ENCODE measurements at regions not wholly inside any gene's neighbourhood (a gene's known extent, or its start where the extent isn't known, plus 50 kb on each side); places are given as distances from the start of the nearest gene placed in this dataset.

DNA sequence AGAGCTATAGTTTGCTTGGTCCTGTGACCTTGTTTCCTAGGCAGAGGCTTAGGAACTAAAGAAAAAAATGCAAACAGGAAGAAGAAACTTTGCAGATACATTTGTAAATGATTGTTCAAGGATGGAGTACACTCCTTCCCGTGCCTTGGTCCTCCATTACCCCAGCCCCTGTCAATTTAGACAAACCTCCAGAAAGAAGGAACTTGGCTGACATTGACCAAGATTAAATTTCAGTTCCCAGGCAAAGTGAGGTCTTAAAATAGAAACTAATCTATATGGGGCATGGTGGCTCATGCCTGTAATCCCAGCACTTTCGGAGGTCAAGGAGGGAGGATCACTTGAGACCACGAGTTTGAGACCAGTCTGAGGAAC is 179.9 kb upstream of the FN1 start:
- peaks cover 17% of the 10 kb centered on the region for H3K27me3 Mint-ChIP-seq
- DNase-seq, result no peak
- H3K9me3 Mint-ChIP-seq, result no peaks in the 10 kb centered on the region
- CTCF ChIA-PET, result no interaction called here
- no peaks in the 10 kb centered on the region for H3K36me3 Mint-ChIP-seq
- no peak overlapping the region for H3K27ac Mint-ChIP-seq
- no peak overlapping the region for H3K4me3 Mint-ChIP-seq
- H3K4me1 Mint-ChIP-seq, result peaks cover 6% of the 10 kb centered on the region

DNA sequence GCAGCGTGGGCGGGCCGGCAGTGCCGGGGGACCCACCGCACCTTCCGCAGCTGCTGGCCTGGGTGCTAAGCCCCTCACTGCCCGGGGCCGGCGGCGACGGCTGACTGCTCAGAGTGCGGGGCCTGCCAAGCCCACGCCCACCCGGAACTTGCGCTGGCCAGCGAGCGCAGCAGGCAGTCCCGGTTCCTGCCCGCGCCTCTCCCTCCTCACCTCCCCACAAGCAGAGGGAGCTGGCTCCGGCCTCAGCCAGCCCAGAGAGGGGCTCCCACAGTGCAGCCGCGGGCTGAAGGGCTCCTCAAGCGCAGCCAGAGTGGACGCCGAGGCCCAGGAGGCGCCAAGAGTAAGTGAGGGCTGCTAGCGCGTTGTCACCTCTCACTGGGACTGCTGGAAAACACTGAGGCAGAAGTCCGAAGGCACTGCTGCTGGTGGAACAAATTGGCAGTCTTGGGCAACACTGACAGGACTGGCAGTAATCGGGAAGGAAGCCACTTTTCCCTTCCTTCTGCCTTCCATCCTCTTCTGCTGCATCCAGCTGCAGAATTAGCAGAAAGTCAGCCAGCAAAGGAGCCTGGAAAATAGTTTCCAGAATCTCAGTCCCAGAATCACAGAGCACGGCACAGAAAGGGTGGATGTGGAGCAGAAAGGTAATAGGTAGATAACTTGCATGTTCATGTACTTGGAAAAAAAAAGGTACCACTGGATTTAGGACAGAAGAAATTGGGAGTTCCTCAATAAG is 179.4 kb upstream of the FN1 start:
- H3K9me3 Mint-ChIP-seq, result no peaks in the 10 kb centered on the region
- H3K4me3 Mint-ChIP-seq, result no peak overlapping the region
- H3K27me3 Mint-ChIP-seq, result peaks cover 11% of the 10 kb centered on the region
- H3K27ac Mint-ChIP-seq, result no peak overlapping the region
- CTCF ChIA-PET, result no interaction called here
- no peak for DNase-seq
- H3K36me3 Mint-ChIP-seq, result no peaks in the 10 kb centered on the region
- peaks cover 6% of the 10 kb centered on the region for H3K4me1 Mint-ChIP-seq

DNA sequence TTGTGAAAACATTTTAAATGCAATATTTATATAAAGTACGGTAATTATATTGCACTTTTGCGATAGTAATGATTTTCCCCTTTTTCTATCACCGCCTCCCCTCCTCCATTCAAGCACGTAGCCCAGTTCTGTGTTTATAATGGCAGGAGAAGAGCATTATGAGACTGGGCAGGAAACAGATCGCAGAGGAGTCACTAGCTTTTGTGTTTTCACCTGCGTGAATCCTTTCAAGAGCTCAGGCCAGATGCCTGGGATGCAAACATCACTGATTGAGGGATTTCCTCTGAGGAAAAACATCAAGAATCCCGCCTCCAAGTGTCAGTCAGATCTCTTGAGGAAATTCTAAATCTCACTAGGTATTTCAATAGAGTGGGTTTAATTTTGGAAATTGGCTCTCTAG is 178.4 kb upstream of the FN1 start:
- H3K4me1 Mint-ChIP-seq, result peaks cover under 1% of the 10 kb centered on the region
- CTCF ChIA-PET, result no interaction called here
- no peaks in the 10 kb centered on the region for H3K9me3 Mint-ChIP-seq
- no peak overlapping the region for H3K27ac Mint-ChIP-seq
- DNase-seq, result no peak
- no peak overlapping the region for H3K4me3 Mint-ChIP-seq
- H3K36me3 Mint-ChIP-seq, result no peaks in the 10 kb centered on the region
- peaks cover 4% of the 10 kb centered on the region for H3K27me3 Mint-ChIP-seq

DNA sequence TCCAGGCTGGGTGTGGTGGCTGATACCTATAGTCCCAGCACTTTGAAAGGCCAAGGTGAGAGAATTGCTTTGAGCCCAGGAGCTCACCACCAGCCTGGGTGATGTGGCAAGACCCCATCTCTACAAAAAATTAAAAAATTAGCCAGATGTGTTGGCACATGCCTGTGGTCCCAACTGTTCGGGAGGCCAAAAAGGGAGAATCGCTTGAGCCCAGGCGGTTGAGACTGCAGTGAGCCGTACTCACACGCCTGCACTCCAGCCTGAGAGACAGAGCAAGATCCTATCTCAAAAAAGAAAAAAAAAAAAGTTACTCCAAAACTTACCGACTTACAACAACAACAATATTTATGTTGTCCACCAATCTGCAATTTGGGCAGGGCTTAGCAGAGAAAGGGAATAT is 178.0 kb upstream of the FN1 start:
- peaks cover under 1% of the 10 kb centered on the region for H3K27me3 Mint-ChIP-seq
- H3K36me3 Mint-ChIP-seq, result no peaks in the 10 kb centered on the region

GRCh38 chr2:215613280-215613679 is 177.4 kb upstream of the FN1 start:
- Mint-ChIP-seq H3K4me3 (no peak overlapping the region), H3K27me3 (no peaks in the 10 kb centered on the region), H3K4me1 (no peaks in the 10 kb centered on the region), H3K36me3 (no peaks in the 10 kb centered on the region), H3K27ac (no peak overlapping the region), H3K9me3 (no peaks in the 10 kb centered on the region)
- no peak for DNase-seq
- CTCF ChIA-PET, result interaction anchor here (0.5 kb wide), 1 partner anchor 1544 kb away, joined by 4 read pairs; no protein-coding TSS in a partner anchor

More for the DNA sequence above, 178.0 kb upstream of the FN1 start:
- no peaks in the 10 kb centered on the region for H3K9me3 Mint-ChIP-seq
- H3K4me1 Mint-ChIP-seq, result no peaks in the 10 kb centered on the region
- no peak overlapping the region for H3K4me3 Mint-ChIP-seq
- no peak for DNase-seq
- no peak overlapping the region for H3K27ac Mint-ChIP-seq
- CTCF ChIA-PET, result interaction anchor here (0.5 kb wide), 1 partner anchor 1545 kb away, joined by 4 read pairs; no protein-coding TSS in a partner anchor

GRCh38 chr2:215612786-215613185 is 176.9 kb upstream of the FN1 start:
- no peak for DNase-seq
- CTCF ChIA-PET, result no interaction called here

DNA sequence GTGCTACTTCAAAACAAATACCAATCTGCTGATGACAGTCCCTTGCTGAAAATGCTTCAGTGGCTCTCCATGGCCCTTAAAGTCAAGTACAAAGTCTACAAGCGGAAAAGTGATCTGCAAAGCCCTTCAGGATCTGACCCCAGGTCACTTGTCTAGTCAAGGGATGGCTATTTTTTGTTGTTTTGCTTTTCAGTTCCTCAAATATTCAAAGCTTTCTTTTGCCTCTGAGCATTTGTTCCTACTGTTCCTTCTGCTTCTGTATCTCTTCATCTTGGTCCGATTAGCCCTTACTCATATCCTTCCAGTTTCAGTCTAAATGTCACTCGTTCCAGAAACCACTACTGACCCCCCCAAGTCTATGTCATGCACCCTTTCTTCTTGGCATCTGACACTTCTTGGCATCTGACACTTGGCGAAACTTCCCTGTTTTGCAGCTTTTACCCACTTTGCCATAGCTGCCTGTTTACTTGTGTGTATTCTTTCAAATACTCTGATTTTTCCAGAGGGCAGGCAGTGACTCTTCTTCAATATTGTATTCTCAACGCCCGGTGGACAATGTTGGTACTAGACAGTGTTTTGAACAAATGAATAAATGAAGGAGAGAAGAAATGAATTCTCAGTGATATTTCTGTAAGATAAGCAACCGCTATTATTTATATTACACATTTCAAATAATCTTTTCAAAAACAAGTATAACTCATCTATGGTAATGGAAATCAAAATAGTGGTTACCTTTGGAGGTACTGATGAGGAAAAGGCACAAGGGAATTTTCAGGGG is 175.9 kb upstream of the FN1 start:
- Mint-ChIP-seq H3K36me3 (no peaks in the 10 kb centered on the region), H3K4me3 (no peak overlapping the region), H3K4me1 (no peaks in the 10 kb centered on the region), H3K9me3 (no peaks in the 10 kb centered on the region), H3K27ac (no peak overlapping the region), H3K27me3 (no peaks in the 10 kb centered on the region)
- no peak for DNase-seq
- CTCF ChIA-PET, result no interaction called here

More at GRCh38 chr2:215612786-215613185, 176.9 kb upstream of the FN1 start:
- Mint-ChIP-seq H3K4me3 (no peak overlapping the region), H3K27ac (no peak overlapping the region), H3K27me3 (no peaks in the 10 kb centered on the region), H3K4me1 (no peaks in the 10 kb centered on the region), H3K9me3 (no peaks in the 10 kb centered on the region), H3K36me3 (no peaks in the 10 kb centered on the region)

DNA sequence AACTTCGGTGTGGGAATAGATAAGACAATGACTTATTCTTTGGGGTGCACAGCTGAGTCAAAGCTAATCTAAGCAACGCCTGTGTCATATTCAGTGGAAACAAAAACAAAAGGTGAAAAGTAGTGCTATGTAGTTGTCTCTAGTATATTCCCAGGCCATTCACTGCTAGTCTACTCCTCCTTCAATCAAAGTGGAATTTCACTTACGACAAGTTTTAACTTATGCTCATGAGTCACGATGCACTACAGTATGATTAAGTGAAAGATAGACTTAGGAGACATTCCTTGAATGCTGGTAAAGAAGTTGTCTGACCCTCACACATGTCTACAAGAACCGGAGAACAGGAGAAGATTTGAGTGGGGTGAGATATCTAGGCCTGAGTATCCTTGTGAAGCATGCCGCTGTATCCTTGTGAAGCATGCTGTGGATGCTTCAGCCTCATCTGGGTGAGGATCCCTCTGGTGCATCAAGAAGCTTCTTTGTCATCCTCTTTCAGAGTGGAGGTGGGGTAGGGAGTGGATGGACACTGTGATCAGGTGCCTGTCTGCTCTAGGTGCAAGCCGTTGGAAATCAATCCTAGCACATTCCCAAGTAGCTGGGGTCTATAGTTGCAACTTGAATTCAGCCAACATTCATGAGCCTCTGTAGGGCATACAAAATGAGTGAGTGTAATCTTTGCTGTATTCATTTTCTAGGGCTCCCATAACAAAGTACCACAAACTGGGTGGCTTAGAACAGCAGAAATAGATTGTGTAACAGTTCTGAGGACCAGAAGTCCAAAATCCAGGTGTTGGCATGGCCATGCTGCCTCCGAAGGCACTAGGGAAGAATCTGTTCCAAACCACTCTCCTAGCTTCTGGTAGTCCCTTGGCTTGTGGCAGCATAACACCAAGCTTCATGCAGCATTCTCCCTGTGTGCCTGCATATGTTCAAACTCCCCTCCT is 173.5 kb upstream of the FN1 start:
- no peak overlapping the region for H3K4me3 Mint-ChIP-seq
- no peak for DNase-seq
- H3K27ac Mint-ChIP-seq, result no peak overlapping the region
- no peaks in the 10 kb centered on the region for H3K9me3 Mint-ChIP-seq
- no peaks in the 10 kb centered on the region for H3K4me1 Mint-ChIP-seq
- no peaks in the 10 kb centered on the region for H3K36me3 Mint-ChIP-seq
- CTCF ChIA-PET, result no interaction called here
- H3K27me3 Mint-ChIP-seq, result no peaks in the 10 kb centered on the region

DNA sequence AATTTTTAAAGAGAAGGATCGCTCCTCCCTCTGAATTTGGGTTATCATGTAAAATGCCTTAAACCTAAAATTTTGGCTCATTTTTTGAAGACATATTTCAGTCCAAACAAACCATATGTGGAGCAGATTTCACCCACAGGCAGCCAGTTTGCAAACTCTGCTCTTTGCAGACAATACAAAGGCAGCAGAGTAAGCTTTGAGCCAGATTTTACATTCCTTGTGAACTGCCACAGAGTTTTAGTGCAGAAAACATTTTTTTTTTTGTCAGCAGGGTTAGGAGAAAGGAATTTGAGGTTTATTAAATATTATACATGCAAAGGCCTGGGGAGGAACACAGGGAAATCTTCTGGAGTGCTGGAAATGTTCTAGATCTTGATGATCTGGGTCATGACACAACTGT is 171.9 kb upstream of the FN1 start:
- Mint-ChIP-seq H3K9me3 (no peaks in the 10 kb centered on the region), H3K4me1 (no peaks in the 10 kb centered on the region), H3K27ac (no peak overlapping the region), H3K36me3 (no peaks in the 10 kb centered on the region), H3K4me3 (no peak overlapping the region), H3K27me3 (no peaks in the 10 kb centered on the region)
- no peak for DNase-seq
- CTCF ChIA-PET, result no interaction called here

GRCh38 chr2:215606219-215606618 is 170.4 kb upstream of the FN1 start:
- H3K4me3 Mint-ChIP-seq, result no peak overlapping the region
- H3K4me1 Mint-ChIP-seq, result no peaks in the 10 kb centered on the region
- no peaks in the 10 kb centered on the region for H3K9me3 Mint-ChIP-seq
- CTCF ChIA-PET, result no interaction called here
- no peaks in the 10 kb centered on the region for H3K27me3 Mint-ChIP-seq
- H3K27ac Mint-ChIP-seq, result no peak overlapping the region
- no peaks in the 10 kb centered on the region for H3K36me3 Mint-ChIP-seq
- DNase-seq, result no peak

DNA sequence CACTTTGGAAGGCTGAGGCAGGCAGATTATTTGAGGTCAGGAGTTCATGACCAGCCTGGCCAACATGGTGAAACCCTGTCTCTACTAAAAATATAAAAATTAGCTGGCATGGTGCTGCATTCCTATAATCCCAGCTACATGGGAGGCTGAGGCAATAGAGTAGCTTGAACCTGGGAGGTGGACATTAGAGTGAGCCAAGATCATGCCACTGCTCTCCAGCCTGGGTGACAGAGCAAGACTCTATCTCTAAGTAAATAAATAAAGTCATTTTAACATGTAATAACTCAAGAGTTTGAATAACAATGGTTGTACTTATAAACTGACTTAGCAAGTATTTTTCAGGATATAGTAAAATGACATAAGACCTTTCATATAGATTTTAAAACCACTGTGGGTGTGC is 169.3 kb upstream of the FN1 start:
- H3K27ac Mint-ChIP-seq, result no peak overlapping the region
- H3K9me3 Mint-ChIP-seq, result no peaks in the 10 kb centered on the region
- CTCF ChIA-PET, result no interaction called here
- DNase-seq, result no peak
- no peaks in the 10 kb centered on the region for H3K36me3 Mint-ChIP-seq
- H3K4me3 Mint-ChIP-seq, result no peak overlapping the region
- no peaks in the 10 kb centered on the region for H3K27me3 Mint-ChIP-seq
- no peaks in the 10 kb centered on the region for H3K4me1 Mint-ChIP-seq

- H3K4me1 Mint-ChIP-seq, result no peaks in the 10 kb centered on the region
- no peaks in the 10 kb centered on the region for H3K9me3 Mint-ChIP-seq
- H3K4me3 Mint-ChIP-seq, result no peak overlapping the region
- DNase-seq, result no peak
- no peaks in the 10 kb centered on the region for H3K27me3 Mint-ChIP-seq
- CTCF ChIA-PET, result no interaction called here
- H3K36me3 Mint-ChIP-seq, result no peaks in the 10 kb centered on the region
- no peak overlapping the region for H3K27ac Mint-ChIP-seq
Measured at GRCh38 chr2:215604606-215605005, 168.7 kb upstream of the FN1 start.

GRCh38 chr2:215603440-215603839 is 167.6 kb upstream of the FN1 start:
- no peaks in the 10 kb centered on the region for H3K4me1 Mint-ChIP-seq
- no peaks in the 10 kb centered on the region for H3K27me3 Mint-ChIP-seq
- H3K27ac Mint-ChIP-seq, result no peak overlapping the region
- H3K36me3 Mint-ChIP-seq, result no peaks in the 10 kb centered on the region
- no peak for DNase-seq
- no peak overlapping the region for H3K4me3 Mint-ChIP-seq
- no peaks in the 10 kb centered on the region for H3K9me3 Mint-ChIP-seq
- CTCF ChIA-PET, result interaction anchor here (0.7 to 1.3 kb wide), 2 partner anchors 212 to 328 kb away, joined by 3 read pairs; no protein-coding TSS in a partner anchor

- Mint-ChIP-seq H3K36me3 (no peaks in the 10 kb centered on the region), H3K4me1 (no peaks in the 10 kb centered on the region), H3K9me3 (no peaks in the 10 kb centered on the region), H3K27me3 (no peaks in the 10 kb centered on the region), H3K4me3 (no peak overlapping the region), H3K27ac (no peak overlapping the region)
- CTCF ChIA-PET, result interaction anchor here (0.7 to 1.3 kb wide), 2 partner anchors 212 to 328 kb away, joined by 3 read pairs; no protein-coding TSS in a partner anchor
- no peak for DNase-seq
Measured at GRCh38 chr2:215602997-215603396, 167.1 kb upstream of the FN1 start.

Measured in activated naive CD4-positive, alpha-beta T cell treated with anti-CD3 and anti-CD28 coated beads, Interleukin-2, amount 10 ng/mL, durations not matched to agents 7 days and 5 days (primary cell).